ENCODE measurements at regions not wholly inside any gene's neighbourhood (a gene's known extent, or its start where the extent isn't known, plus 50 kb on each side); places are given as distances from the start of the nearest gene placed in this dataset.

GRCh38 chr20:19120569-19120968 is 91.9 kb upstream of the SLC24A3 start:
- no peak for FAIRE-seq
- no peak overlapping the region for H2AFZ ChIP-seq (ENCODE audit: control insufficient read depth, low read length)
- no peaks in the 10 kb centered on the region for H4K20me1 ChIP-seq (ENCODE audit: control insufficient read depth, extremely low read depth, insufficient read depth, low read length)
- no peak for DNase-seq (ENCODE audit: low read depth, low spot score)
- H3K27ac ChIP-seq (ENCODE audit: control insufficient read depth, insufficient read depth, low read length) = no peak overlapping the region
- H3K27me3 ChIP-seq (ENCODE audit: control insufficient read depth, extremely low read depth, insufficient read depth, low read length) = no peaks in the 10 kb centered on the region
- no peaks in the 10 kb centered on the region for H3K4me1 ChIP-seq (ENCODE audit: control insufficient read depth, extremely low read depth, insufficient read depth, low read length)
- TF ChIP-seq CTCF (optimal IDR thresholded peaks at IDR 0.05 in 1 of 3, IDR thresholded peaks at IDR 0.05 in 1 of 3, conservative IDR thresholded peaks at IDR 0.05 in 1 of 3; ENCODE audit: extremely low read depth in 1 of 3, insufficient read depth in 2 of 3, low read length in 3 of 3) = no peak
- TF ChIP-seq EZH2 (IDR thresholded peaks at IDR 0.05; ENCODE audit: low read length) = no peak
- H3K79me2 ChIP-seq (ENCODE audit: control insufficient read depth, insufficient read depth, low read length) = no peaks in the 10 kb centered on the region
- no peak overlapping the region for H3K9ac ChIP-seq (ENCODE audit: control insufficient read depth, extremely low read depth, insufficient read depth, low read length)
- dilution Hi-C loops (cut with MboI; ENCODE audit: extremely low pct_ligation_motif_present, low sequenced_read_pairs) = no loop called here
- H3K4me3 ChIP-seq (ENCODE audit: control insufficient read depth in 2 of 3, extremely low read depth in 1 of 3, insufficient read depth in 2 of 3, low read depth in 1 of 3, low read length in 3 of 3) = no peak overlapping the region
- H3K9me3 ChIP-seq (ENCODE audit: control insufficient read depth, low read depth, low read length) = no peaks in the 10 kb centered on the region
- no peak overlapping the region for H3K4me2 ChIP-seq (ENCODE audit: control insufficient read depth, extremely low read depth, insufficient read depth, low read depth, low read length)
- no peaks in the 10 kb centered on the region for H3K36me3 ChIP-seq (ENCODE audit: control insufficient read depth in 2 of 2, extremely low read depth in 1 of 2, insufficient read depth in 2 of 2, low read length in 2 of 2)
- H3K9me1 ChIP-seq (ENCODE audit: control insufficient read depth, extremely low read depth, insufficient read depth, low read length) = no peaks in the 10 kb centered on the region

GRCh38 chr20:19121463-19121862 is 91.0 kb upstream of the SLC24A3 start:
- H3K27ac ChIP-seq (ENCODE audit: control insufficient read depth, insufficient read depth, low read length) = no peak overlapping the region
- no peaks in the 10 kb centered on the region for H3K9me1 ChIP-seq (ENCODE audit: control insufficient read depth, extremely low read depth, insufficient read depth, low read length)
- no peak for FAIRE-seq
- TF ChIP-seq CTCF (optimal IDR thresholded peaks at IDR 0.05 in 1 of 3, IDR thresholded peaks at IDR 0.05 in 1 of 3, conservative IDR thresholded peaks at IDR 0.05 in 1 of 3; ENCODE audit: extremely low read depth in 1 of 3, insufficient read depth in 2 of 3, low read length in 3 of 3) (no peak), EZH2 (IDR thresholded peaks at IDR 0.05; ENCODE audit: low read length) (no peak)
- dilution Hi-C loops (cut with MboI; ENCODE audit: extremely low pct_ligation_motif_present, low sequenced_read_pairs) = no loop called here
- no peaks in the 10 kb centered on the region for H4K20me1 ChIP-seq (ENCODE audit: control insufficient read depth, extremely low read depth, insufficient read depth, low read length)
- no peak for DNase-seq (ENCODE audit: low read depth, low spot score)
- H3K4me2 ChIP-seq (ENCODE audit: control insufficient read depth, extremely low read depth, insufficient read depth, low read depth, low read length) = no peak overlapping the region
- no peaks in the 10 kb centered on the region for H3K79me2 ChIP-seq (ENCODE audit: control insufficient read depth, insufficient read depth, low read length)
- no peak overlapping the region for H2AFZ ChIP-seq (ENCODE audit: control insufficient read depth, low read length)
- no peaks in the 10 kb centered on the region for H3K27me3 ChIP-seq (ENCODE audit: control insufficient read depth, extremely low read depth, insufficient read depth, low read length)
- no peaks in the 10 kb centered on the region for H3K36me3 ChIP-seq (ENCODE audit: control insufficient read depth in 2 of 2, extremely low read depth in 1 of 2, insufficient read depth in 2 of 2, low read length in 2 of 2)
- H3K9me3 ChIP-seq (ENCODE audit: control insufficient read depth, low read depth, low read length) = no peaks in the 10 kb centered on the region
- no peaks in the 10 kb centered on the region for H3K4me1 ChIP-seq (ENCODE audit: control insufficient read depth, extremely low read depth, insufficient read depth, low read length)
- H3K4me3 ChIP-seq (ENCODE audit: control insufficient read depth in 2 of 3, extremely low read depth in 1 of 3, insufficient read depth in 2 of 3, low read depth in 1 of 3, low read length in 3 of 3) = no peak overlapping the region
- H3K9ac ChIP-seq (ENCODE audit: control insufficient read depth, extremely low read depth, insufficient read depth, low read length) = no peak overlapping the region
